ENCODE measurements at regions not wholly inside any gene's neighbourhood (a gene's known extent, or its start where the extent isn't known, plus 50 kb on each side); places are given as distances from the start of the nearest gene placed in this dataset.

DNA sequence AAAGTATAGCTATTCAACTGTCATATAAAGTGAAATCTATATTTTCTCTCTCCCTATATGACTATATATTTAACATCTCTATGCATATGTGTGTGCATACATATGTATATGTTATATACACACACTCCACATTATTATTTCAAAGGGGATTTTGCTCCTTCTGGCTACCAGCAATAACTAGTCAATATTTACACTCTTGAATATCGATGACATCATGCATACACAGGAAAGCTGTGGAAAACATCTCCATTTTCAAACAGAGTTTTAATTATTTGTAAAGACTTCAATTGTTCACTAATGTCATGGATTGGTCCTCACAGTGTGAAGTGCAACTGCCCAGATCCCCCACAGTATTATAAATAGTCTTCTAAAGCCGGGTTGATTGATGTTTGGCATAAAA is 195.9 kb upstream of the TCF4 start:
- DNase-seq (ENCODE audit: low read depth): no peak
- no peak overlapping the region for H3K4me3 ChIP-seq (ENCODE audit: low read length)
- TF ChIP-seq, protein P1, sequence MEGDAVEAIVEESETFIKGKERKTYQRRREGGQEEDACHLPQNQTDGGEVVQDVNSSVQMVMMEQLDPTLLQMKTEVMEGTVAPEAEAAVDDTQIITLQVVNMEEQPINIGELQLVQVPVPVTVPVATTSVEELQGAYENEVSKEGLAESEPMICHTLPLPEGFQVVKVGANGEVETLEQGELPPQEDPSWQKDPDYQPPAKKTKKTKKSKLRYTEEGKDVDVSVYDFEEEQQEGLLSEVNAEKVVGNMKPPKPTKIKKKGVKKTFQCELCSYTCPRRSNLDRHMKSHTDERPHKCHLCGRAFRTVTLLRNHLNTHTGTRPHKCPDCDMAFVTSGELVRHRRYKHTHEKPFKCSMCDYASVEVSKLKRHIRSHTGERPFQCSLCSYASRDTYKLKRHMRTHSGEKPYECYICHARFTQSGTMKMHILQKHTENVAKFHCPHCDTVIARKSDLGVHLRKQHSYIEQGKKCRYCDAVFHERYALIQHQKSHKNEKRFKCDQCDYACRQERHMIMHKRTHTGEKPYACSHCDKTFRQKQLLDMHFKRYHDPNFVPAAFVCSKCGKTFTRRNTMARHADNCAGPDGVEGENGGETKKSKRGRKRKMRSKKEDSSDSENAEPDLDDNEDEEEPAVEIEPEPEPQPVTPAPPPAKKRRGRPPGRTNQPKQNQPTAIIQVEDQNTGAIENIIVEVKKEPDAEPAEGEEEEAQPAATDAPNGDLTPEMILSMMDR (conservative IDR thresholded peaks at IDR 0.05; ENCODE audit: low read length): no peak

DNA sequence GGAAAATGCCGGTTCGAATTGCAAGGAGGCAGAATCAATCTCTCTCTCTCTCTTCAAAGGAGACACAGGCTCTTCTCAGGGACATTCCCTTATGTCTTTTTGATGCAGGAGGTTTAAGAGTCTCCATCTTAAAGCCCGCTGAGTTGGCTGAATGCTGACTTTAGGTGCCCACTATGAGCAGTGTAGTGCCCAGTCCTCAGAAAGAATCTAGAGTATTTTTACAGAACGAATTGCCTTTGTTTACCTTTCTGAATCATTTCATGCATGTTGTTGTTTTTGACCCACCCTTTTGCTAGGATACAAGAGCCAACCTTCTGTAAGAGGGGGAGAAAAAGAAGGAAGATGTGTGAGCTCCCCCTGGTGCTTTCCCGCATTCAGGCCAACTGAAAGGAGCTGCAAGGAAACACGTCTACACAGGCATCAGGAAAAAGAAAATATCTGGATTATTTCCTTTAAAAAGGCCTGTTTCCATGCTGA is 193.5 kb upstream of the TCF4 start:
- no peak overlapping the region for H3K4me3 ChIP-seq (ENCODE audit: low read length)
- DNase-seq (ENCODE audit: low read depth): peak; percentile 84
- TF ChIP-seq, protein P1 (conservative IDR thresholded peaks at IDR 0.05; ENCODE audit: low read length): peak; percentile 90

DNA sequence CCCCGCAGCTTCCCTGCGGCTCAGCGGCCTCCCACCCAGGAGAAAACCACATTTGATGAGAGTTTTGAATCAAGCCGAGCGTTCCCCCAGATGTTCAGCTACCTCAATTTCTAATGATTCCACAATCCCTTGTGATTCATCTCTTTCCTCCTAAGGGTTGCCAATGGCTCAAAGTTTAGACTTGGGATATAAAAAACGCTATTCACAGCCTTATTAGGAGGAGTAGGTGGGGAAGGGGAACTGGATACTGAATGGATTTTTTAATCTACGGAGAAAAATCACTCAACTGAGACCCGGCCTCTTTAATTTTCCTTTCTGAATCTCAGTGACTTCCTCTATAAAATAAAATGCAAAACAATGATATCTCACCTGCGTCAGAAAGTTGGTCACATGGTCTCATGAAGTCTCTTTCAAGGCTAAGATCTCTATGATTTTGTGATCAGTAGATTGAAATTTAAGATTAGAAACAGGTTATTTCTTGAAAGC is 192.6 kb upstream of the TCF4 start:
- DNase-seq (ENCODE audit: low read depth): peak; percentile 69
- TF ChIP-seq, protein P1 (conservative IDR thresholded peaks at IDR 0.05; ENCODE audit: low read length): no peak
- H3K4me3 ChIP-seq (ENCODE audit: low read length): peak overlapping the region; percentile 69

DNA sequence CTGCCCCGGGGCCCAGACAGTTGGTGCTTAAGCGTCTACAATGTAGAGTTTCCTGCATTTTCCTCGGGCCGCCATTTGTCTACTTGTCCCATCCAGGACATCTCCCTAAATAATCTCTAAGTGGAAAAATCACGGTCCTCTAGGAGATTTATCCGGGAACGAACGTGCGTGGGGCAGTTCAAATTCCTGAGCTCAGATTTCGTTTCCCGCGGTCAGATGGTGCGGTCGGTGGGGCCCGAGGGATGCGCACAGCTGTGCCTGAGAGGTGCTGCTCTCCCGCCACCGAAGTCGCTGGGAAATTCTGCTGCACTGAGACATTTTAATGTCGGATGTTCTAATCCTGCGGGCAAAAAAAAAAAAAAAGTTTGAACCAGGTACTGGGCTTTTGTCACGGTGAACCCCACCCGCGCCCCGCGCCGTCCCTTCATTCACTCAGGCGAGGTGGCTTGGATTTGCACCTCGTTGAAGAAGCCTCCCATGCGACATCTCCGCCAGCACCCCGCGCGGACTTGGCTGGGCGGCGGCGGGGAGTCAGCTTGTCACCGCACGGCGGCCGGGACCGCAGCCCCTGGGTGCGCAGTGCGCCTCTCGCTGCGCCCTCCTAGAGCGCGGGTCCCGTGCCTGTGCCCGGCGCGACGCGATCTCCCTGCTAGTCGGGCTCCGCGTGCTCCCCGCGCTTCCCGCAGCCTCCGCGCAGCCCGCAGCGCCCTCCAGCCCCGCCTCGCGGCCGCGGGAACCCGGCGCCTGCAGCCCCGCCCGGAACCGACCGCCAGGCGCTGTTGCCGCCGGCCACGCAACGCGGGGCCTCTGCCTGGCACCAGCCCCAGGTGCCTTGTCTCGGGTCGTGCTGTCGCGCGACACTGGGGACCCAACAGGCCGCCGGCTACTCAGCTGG is 191.9 kb upstream of the TCF4 start:
- peak overlapping the region; percentile 69 for H3K4me3 ChIP-seq (ENCODE audit: low read length)
- DNase-seq (ENCODE audit: low read depth): peak; percentile 40
- TF ChIP-seq, protein P1 (conservative IDR thresholded peaks at IDR 0.05; ENCODE audit: low read length): no peak

DNA sequence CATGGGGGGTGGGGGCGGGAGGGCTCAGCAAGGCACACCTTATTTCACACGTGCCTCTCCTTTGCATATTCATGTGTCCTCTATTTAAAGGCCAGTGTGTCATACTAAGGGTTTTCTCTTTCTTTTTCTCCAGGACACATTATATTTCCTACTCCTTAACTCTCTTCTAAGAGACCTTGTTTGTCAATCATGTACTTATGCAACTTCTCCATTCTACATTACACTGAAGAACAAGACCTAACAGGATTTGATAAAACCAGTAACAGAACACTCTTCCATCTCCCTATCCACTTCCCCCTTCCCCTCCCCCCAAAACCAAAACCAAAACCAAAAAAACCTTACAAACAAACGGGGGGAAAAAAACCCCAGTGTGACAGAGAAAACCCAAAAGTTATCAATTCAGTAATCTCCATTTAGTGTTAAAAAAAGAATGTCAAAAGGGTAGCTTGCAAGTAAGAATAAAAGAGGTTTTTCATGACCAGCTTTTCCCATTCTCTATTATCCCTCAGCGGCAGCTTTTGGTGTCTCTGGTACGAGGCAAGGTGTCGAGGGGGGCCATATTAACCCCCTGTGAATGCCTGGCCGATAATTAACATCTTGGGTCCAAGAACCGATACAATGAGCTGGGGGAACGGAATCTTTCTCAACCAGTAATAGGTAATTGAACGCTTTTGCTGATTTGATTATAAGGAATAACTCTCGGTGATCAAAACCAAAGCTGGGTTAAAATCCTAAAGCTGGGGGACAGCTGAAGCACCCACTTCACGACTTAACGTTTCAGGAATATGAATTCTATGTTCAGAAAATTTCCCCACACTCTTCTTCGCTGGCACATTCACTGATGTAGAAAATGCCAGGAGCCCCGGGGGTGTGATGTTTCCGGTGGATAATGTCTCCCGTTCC is 191.0 kb upstream of the TCF4 start:
- DNase-seq (ENCODE audit: low read depth): peak; percentile 50
- TF ChIP-seq, protein P1 (conservative IDR thresholded peaks at IDR 0.05; ENCODE audit: low read length): no peak
- peak overlapping the region; percentile 69 for H3K4me3 ChIP-seq (ENCODE audit: low read length)

DNA sequence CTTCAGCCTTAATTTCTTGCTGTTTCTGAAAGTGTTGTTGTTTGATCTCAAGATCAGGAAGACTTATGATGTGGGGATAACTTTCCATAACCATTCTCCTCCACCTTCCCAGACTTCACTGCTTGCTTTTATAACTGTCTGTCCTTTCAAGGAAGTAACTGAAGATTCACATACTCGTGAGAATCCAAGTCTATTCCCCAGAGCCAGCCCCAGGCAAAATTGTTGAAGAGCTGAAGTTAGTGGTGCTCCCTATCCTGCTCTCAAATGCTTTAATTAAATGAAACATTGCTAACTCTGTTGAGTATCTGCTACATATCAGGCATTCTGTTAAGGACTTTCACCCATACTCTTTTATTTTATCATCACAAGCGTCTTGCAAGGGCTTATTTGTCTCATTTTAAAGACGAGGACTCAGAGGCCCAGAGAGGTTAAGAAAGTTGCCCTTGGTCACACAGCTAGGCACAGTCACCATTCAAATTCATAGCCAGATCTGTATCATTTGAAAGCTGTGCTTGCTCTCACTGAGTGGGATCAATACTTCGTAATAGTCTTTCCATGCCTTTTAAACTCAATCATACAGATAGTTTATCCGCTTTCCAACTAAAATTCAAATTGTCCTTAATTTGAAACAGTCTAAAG is 189.8 kb upstream of the TCF4 start:
- peak; percentile 29 for DNase-seq (ENCODE audit: low read depth)
- TF ChIP-seq, protein P1 (conservative IDR thresholded peaks at IDR 0.05; ENCODE audit: low read length): no peak
- H3K4me3 ChIP-seq (ENCODE audit: low read length): no peak overlapping the region
